ENCODE measurements at regions not wholly inside any gene's neighbourhood (a gene's known extent, or its start where the extent isn't known, plus 50 kb on each side); places are given as distances from the start of the nearest gene placed in this dataset.

GRCh38 chr10:130787243-130787642 lies 524.3 kb downstream of the TCERG1L start:
- Histone ChIP-seq H3K9me3 (ENCODE audit: low read length) (0 out of 2 replicates have a peak, but pooled peaks cover 2% of the 10 kb centered on the region), H3K4me3 (ENCODE audit: low read depth, low read length, poor library complexity, severe bottlenecking) (no peak overlapping the region), H2AFZ (ENCODE audit: low read length) (no peak overlapping the region), H3K4me1 (ENCODE audit: insufficient read depth, low read length, severe bottlenecking) (no peaks in the 10 kb centered on the region), H3K27ac (ENCODE audit: low read depth, low read length, poor library complexity, severe bottlenecking) (no peak overlapping the region), H3K79me2 (ENCODE audit: insufficient read depth, low read length) (no peaks in the 10 kb centered on the region), H3K9me2 (ENCODE audit: low read depth, low read length) (no peaks in the 10 kb centered on the region), H3K36me3 (ENCODE audit: insufficient read depth, low read length) (no peaks in the 10 kb centered on the region), H4K20me1 (ENCODE audit: insufficient read depth, low read length) (no peaks in the 10 kb centered on the region), H3F3A (ENCODE audit: insufficient read depth, low read length) (no peaks in the 10 kb centered on the region), H3K4me2 (ENCODE audit: low read length) (no peak overlapping the region), H3K9ac (ENCODE audit: low read length) (no peak overlapping the region), H3K27me3 (ENCODE audit: insufficient read depth, low read length) (no peaks in the 10 kb centered on the region)
- TF ChIP-seq EZH2 (IDR thresholded peaks at IDR 0.05; ENCODE audit: borderline replicate concordance, low read length) (no peak), CTCF (IDR thresholded peaks at IDR 0.05; ENCODE audit: low read length) (no peak)

- no peak overlapping the region for H2AFZ ChIP-seq (ENCODE audit: low read length)
- no peaks in the 10 kb centered on the region for H3K27me3 ChIP-seq (ENCODE audit: insufficient read depth, low read length)
- no peaks in the 10 kb centered on the region for H3K4me1 ChIP-seq (ENCODE audit: insufficient read depth, low read length, severe bottlenecking)
- no peaks in the 10 kb centered on the region for H3K36me3 ChIP-seq (ENCODE audit: insufficient read depth, low read length)
- H3K9me3 ChIP-seq (ENCODE audit: low read length) = 0 out of 2 replicates have a peak, but pooled peaks cover 2% of the 10 kb centered on the region
- H3K9ac ChIP-seq (ENCODE audit: low read length) = no peak overlapping the region
- TF ChIP-seq EZH2 (IDR thresholded peaks at IDR 0.05; ENCODE audit: borderline replicate concordance, low read length) (no peak), CTCF (IDR thresholded peaks at IDR 0.05; ENCODE audit: low read length) (no peak)
- no peaks in the 10 kb centered on the region for H3K79me2 ChIP-seq (ENCODE audit: insufficient read depth, low read length)
- no peaks in the 10 kb centered on the region for H3K9me2 ChIP-seq (ENCODE audit: low read depth, low read length)
- H3K4me3 ChIP-seq (ENCODE audit: low read depth, low read length, poor library complexity, severe bottlenecking) = no peak overlapping the region
- H3K4me2 ChIP-seq (ENCODE audit: low read length) = no peak overlapping the region
- no peaks in the 10 kb centered on the region for H3F3A ChIP-seq (ENCODE audit: insufficient read depth, low read length)
- H3K27ac ChIP-seq (ENCODE audit: low read depth, low read length, poor library complexity, severe bottlenecking) = no peak overlapping the region
- H4K20me1 ChIP-seq (ENCODE audit: insufficient read depth, low read length) = no peaks in the 10 kb centered on the region
Measured at GRCh38 chr10:130787821-130788220, 523.7 kb downstream of the TCERG1L start.

GRCh38 chr10:130790339-130790738 lies 521.2 kb downstream of the TCERG1L start:
- Histone ChIP-seq H2AFZ (ENCODE audit: low read length) (no peak overlapping the region), H3K36me3 (ENCODE audit: insufficient read depth, low read length) (no peaks in the 10 kb centered on the region)

More at GRCh38 chr10:130790339-130790738, 521.2 kb downstream of the TCERG1L start:
- Histone ChIP-seq H3K4me2 (ENCODE audit: low read length) (no peak overlapping the region), H3F3A (ENCODE audit: insufficient read depth, low read length) (no peaks in the 10 kb centered on the region), H3K27me3 (ENCODE audit: insufficient read depth, low read length) (no peaks in the 10 kb centered on the region), H3K79me2 (ENCODE audit: insufficient read depth, low read length) (no peaks in the 10 kb centered on the region), H3K4me1 (ENCODE audit: insufficient read depth, low read length, severe bottlenecking) (no peaks in the 10 kb centered on the region), H3K9me2 (ENCODE audit: low read depth, low read length) (no peaks in the 10 kb centered on the region), H3K4me3 (ENCODE audit: low read depth, low read length, poor library complexity, severe bottlenecking) (no peak overlapping the region), H4K20me1 (ENCODE audit: insufficient read depth, low read length) (no peaks in the 10 kb centered on the region), H3K9me3 (ENCODE audit: low read length) (0 out of 2 replicates have a peak, but pooled peaks cover 2% of the 10 kb centered on the region), H3K9ac (ENCODE audit: low read length) (no peak overlapping the region), H3K27ac (ENCODE audit: low read depth, low read length, poor library complexity, severe bottlenecking) (no peak overlapping the region)
- TF ChIP-seq EZH2 (IDR thresholded peaks at IDR 0.05; ENCODE audit: borderline replicate concordance, low read length) (no peak), CTCF (IDR thresholded peaks at IDR 0.05; ENCODE audit: low read length) (no peak)
